ENCODE measurements at regions not wholly inside any gene's neighbourhood (a gene's known extent, or its start where the extent isn't known, plus 50 kb on each side); places are given as distances from the start of the nearest gene placed in this dataset.

DNA sequence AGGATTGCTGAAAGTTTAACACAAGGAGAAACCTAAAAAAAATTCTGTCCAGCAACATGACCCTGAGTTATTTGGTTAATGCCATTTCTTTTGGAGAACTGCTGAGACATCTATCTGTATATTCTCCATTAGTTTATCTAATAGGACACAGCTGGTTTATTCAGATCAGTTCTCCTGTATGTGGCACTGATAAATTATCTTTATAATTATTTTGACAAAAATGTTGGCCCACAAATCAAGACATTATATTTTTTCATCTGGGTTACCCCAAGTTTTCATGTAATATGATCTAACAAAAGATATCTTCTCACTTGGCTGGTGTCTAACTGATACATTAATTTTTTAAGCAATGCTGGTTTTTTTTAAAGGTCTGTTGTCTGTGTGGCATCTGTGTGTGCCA, 231.4 kb downstream of the KLF12 start:
- Histone ChIP-seq H2BK20ac (ENCODE audit: low read depth, low read length) (no peak overlapping the region), H3K56ac (ENCODE audit: extremely low read depth, insufficient read depth, low read length) (no peak overlapping the region), H3K36me3 (ENCODE audit: control insufficient read depth, insufficient read depth, low read length) (0 out of 2 replicates have a peak, but pooled peaks cover 1% of the 10 kb centered on the region), H2AFZ (replicated peaks; ENCODE audit: low read length, poor library complexity) (no peak overlapping the region), H2AK5ac (ENCODE audit: low read depth, low read length) (no peak overlapping the region), H3K14ac (replicated peaks; ENCODE audit: low read depth, low read length) (no peak overlapping the region), H4K20me1 (ENCODE audit: insufficient read depth, low read length) (peaks cover 4% of the 10 kb centered on the region; the same call in 1 of the 2 replicates), H3K4me2 (ENCODE audit: low read depth, low read length) (no peak overlapping the region), H4K8ac (ENCODE audit: low read depth in 2 of 2, low read length in 2 of 2) (no peak overlapping the region), H3K9me1 (ENCODE audit: insufficient read depth, low read length) (peaks cover 13% of the 10 kb centered on the region; the same call in 1 of the 2 replicates), H3K27me3 (ENCODE audit: control insufficient read depth, insufficient read depth, low read length) (no peaks in the 10 kb centered on the region), H2BK15ac (ENCODE audit: low read depth, low read length) (no peak overlapping the region), H3K4ac (ENCODE audit: low read depth, low read length) (no peak overlapping the region), H3K9me3 (ENCODE audit: control insufficient read depth, insufficient read depth, low read length) (no peaks in the 10 kb centered on the region), H3K4me1 (ENCODE audit: control insufficient read depth, insufficient read depth, low read length) (0 out of 2 replicates have a peak, but pooled peaks cover 1% of the 10 kb centered on the region), H3K79me1 (ENCODE audit: low read depth in 1 of 2, low read length in 2 of 2) (peaks cover 11 to 20% of the 10 kb centered on the region in 2 experiments), H3K9ac (ENCODE audit: low read depth, low read length) (no peak overlapping the region), H4K91ac (ENCODE audit: insufficient read depth, low read depth, low read length) (no peak overlapping the region), H2BK120ac (ENCODE audit: low read depth, low read length) (no peak overlapping the region), H4K5ac (ENCODE audit: low read depth, low read length) (no peak overlapping the region), H3K18ac (ENCODE audit: low read depth, low read length) (no peak overlapping the region), H3K4me3 (ENCODE audit: insufficient read depth, low read depth, low read length) (no peak overlapping the region), H3K27ac (ENCODE audit: insufficient read depth, low read length) (no peak overlapping the region), H2BK5ac (ENCODE audit: low read depth, low read length, poor library complexity, severe bottlenecking) (no peak overlapping the region), H2AK9ac (replicated peaks; ENCODE audit: low read depth, low read length, poor library complexity) (no peak overlapping the region), H3K23ac (ENCODE audit: low read depth, low read length) (no peak overlapping the region)
- TF ChIP-seq MXI1 (IDR thresholded peaks at IDR 0.05; ENCODE audit: borderline replicate concordance, low read depth, low read length) = no peak
- no peak for TF ChIP-seq FOS (IDR thresholded peaks at IDR 0.05; ENCODE audit: low read depth, low read length)
- TF ChIP-seq CHD1 (IDR thresholded peaks at IDR 0.05; ENCODE audit: low read depth, low read length) = no peak
- TF ChIP-seq CEBPB (IDR thresholded peaks at IDR 0.05; ENCODE audit: low read depth, low read length) = no peak
- dilution Hi-C loops (cut with HindIII; ENCODE audit: low sequenced_read_pairs, unreplicated experiment) = no loop called here
- DNase-seq (no peak), ATAC-seq (ENCODE audit: low read depth) (no peak)
- in situ Hi-C loops (cut with MboI; ENCODE audit: low sequenced_read_pairs) = no loop called here
- CTCF ChIA-PET = no interaction called here
- POLR2A ChIA-PET (ENCODE audit: unreplicated experiment) = no interaction called here
- BruUV-seq (replicated peaks) = no TSS peak
- intact Hi-C loops (cut with micrococcal nuclease) = no loop called here
